Mucosa of descending colon (tissue), 3 donors: ENCODE measurements at regions not wholly inside any gene's neighbourhood (a gene's known extent, or its start where the extent isn't known, plus 50 kb on each side); places are given as distances from the start of the nearest gene placed in this dataset.

ENCODE experiments used
- ATAC-seq: fragments of 200-7000 bp; cut with Tn5 transposase; one replicate; pipeline ENCODE4 v1.9.1; 2020; ENCODE audit warnings: mild to moderate bottlenecking, moderate library complexity
- DNase-seq, 3 donors: peaks; one replicate each; pipeline ENCODE4 v3.0.0-alpha.2; 2020
- H3K36me3 ChIP-seq: fragments of 200-600 bp; one replicate; pipeline ENCODE4 v1.8.0; 2021; ENCODE audit warnings: low read depth, mild to moderate bottlenecking
- H3K4me1 ChIP-seq: fragments of 200-600 bp; one replicate; pipeline ENCODE4 v1.8.0; 2021; ENCODE audit warnings: low read depth, mild to moderate bottlenecking
- H3K4me3 ChIP-seq: fragments of 200-600 bp; one replicate; pipeline ENCODE4 v1.8.0; 2021; ENCODE audit warnings: mild to moderate bottlenecking
- H3K9me3 ChIP-seq: fragments of 200-600 bp; one replicate; pipeline ENCODE4 v1.8.0; 2021; ENCODE audit warnings: mild to moderate bottlenecking
- CTCF ChIP-seq: fragments of 200-600 bp; IDR thresholded peaks from one replicate; pipeline ENCODE4 v1.8.0; 2022; ENCODE audit warnings: antibody characterized with exemption, mild to moderate bottlenecking
- intact Hi-C, 2 donors: fragments of 100-400 bp; cut with DNase I in 1 of 2; cut with micrococcal nuclease in 1 of 2; formaldehyde crosslinking; loops; one replicate each; pipeline versions ENCODE4 v1.11.0 to v1.11.1; 2022; cut with DNase I, micrococcal nuclease
- donor health status: DM: no; HTN: no; CAD: no; lungs with moderate emphysema.
- donor health status: DM: no; HTN: no; CAD: no.
- donor health status: DM: no; HTN: yes; CAD: no.

- no peak for ATAC-seq
- TF ChIP-seq CTCF: no peak
- Histone ChIP-seq H3K4me1 (no peaks in the 10 kb centered on the region), H3K9me3 (no peaks in the 10 kb centered on the region), H3K4me3 (no peak overlapping the region), H3K36me3 (no peaks in the 10 kb centered on the region)
- intact Hi-C loops: no loop called here
- DNase-seq: no peak
Observed at GRCh38 chr17:15090533-15090932, 174.6 kb downstream of the PMP22 start.

- no peak for TF ChIP-seq CTCF
- no peak for ATAC-seq
- Histone ChIP-seq H3K4me1 (no peaks in the 10 kb centered on the region), H3K9me3 (no peaks in the 10 kb centered on the region), H3K36me3 (no peaks in the 10 kb centered on the region), H3K4me3 (no peak overlapping the region)
- intact Hi-C loops: no loop called here
- no peak for DNase-seq
Observed at GRCh38 chr17:15087946-15088345, 177.2 kb downstream of the PMP22 start.

- no peak overlapping the region for H3K4me3 ChIP-seq
- no peak for DNase-seq
- no peaks in the 10 kb centered on the region for H3K9me3 ChIP-seq
- intact Hi-C loops: no loop called here
- ATAC-seq: no peak
- no peaks in the 10 kb centered on the region for H3K36me3 ChIP-seq
- H3K4me1 ChIP-seq: no peaks in the 10 kb centered on the region
- TF ChIP-seq CTCF: no peak
Observed at GRCh38 chr17:15086776-15087295, 178.3 kb downstream of the PMP22 start.

- TF ChIP-seq CTCF: no peak
- ATAC-seq: no peak
- intact Hi-C loops: no loop called here
Observed at GRCh38 chr17:15085890-15086677, 179.0 kb downstream of the PMP22 start.

GRCh38 chr17:15083225-15083624 is 181.9 kb downstream of the PMP22 start:
- DNase-seq: no peak
- no peaks in the 10 kb centered on the region for H3K36me3 ChIP-seq
- no peaks in the 10 kb centered on the region for H3K9me3 ChIP-seq
- ATAC-seq: no peak
- intact Hi-C loops: no loop called here
- no peaks in the 10 kb centered on the region for H3K4me1 ChIP-seq
- no peak overlapping the region for H3K4me3 ChIP-seq
- TF ChIP-seq CTCF: no peak

More at GRCh38 chr17:15085890-15086677, 179.0 kb downstream of the PMP22 start:
- Histone ChIP-seq H3K9me3 (no peaks in the 10 kb centered on the region), H3K36me3 (no peaks in the 10 kb centered on the region), H3K4me1 (no peaks in the 10 kb centered on the region), H3K4me3 (no peak overlapping the region)
- no peak for DNase-seq
